Hepatocyte (in vitro differentiated cells): ENCODE measurements at regions not wholly inside any gene's neighbourhood (a gene's known extent, or its start where the extent isn't known, plus 50 kb on each side); places are given as distances from the start of the nearest gene placed in this dataset.

Experiments used
- DNase-seq: peaks from one replicate; pipeline ENCODE4 v3.0.0-alpha.2; 2016; ENCODE audit warnings: low spot score
- H2AFZ ChIP-seq: fragments of 200-600 bp; sonication (generic); 2 replicates; pipeline ENCODE4 v1.6.0; 2016; ENCODE audit warnings: antibody characterized with exemption, mild to moderate bottlenecking
- H3K27ac ChIP-seq: fragments of 200-600 bp; sonication (generic); 2 replicates; pipeline ENCODE4 v1.5.1; 2016; ENCODE audit warnings: mild to moderate bottlenecking
- H3K27me3 ChIP-seq: fragments of 200-600 bp; sonication (generic); 2 replicates; pipeline ENCODE4 v1.6.1; 2016
- H3K36me3 ChIP-seq: fragments of 200-600 bp; sonication (generic); replicated peaks from 2 replicates; pipeline ENCODE4 v1.5.1; 2016; ENCODE audit warnings: low read depth; ENCODE audit not compliant: insufficient read depth
- H3K4me1 ChIP-seq: fragments of 200-600 bp; sonication (generic); 2 replicates; pipeline ENCODE4 v1.5.1; 2016; ENCODE audit warnings: mild to moderate bottlenecking, moderate library complexity; ENCODE audit not compliant: insufficient read depth
- H3K4me2 ChIP-seq: fragments of 200-600 bp; sonication (generic); 2 replicates; pipeline ENCODE4 v1.6.0; 2016
- H3K4me3 ChIP-seq: fragments of 200-600 bp; sonication (generic); 2 replicates; pipeline ENCODE4 v1.5.1; 2016; ENCODE audit warnings: mild to moderate bottlenecking
- H3K79me2 ChIP-seq: fragments of 200-600 bp; sonication (generic); 2 replicates; pipeline ENCODE4 v1.6.0; 2017; ENCODE audit warnings: mild to moderate bottlenecking
- H3K9me2 ChIP-seq: fragments of 200-600 bp; sonication (generic); replicated peaks from 2 replicates; pipeline ENCODE4 v1.6.0; 2017; ENCODE audit warnings: mild to moderate bottlenecking; ENCODE audit not compliant: insufficient read depth
- H3K9me3 ChIP-seq: fragments of 200-600 bp; sonication (generic); 2 replicates; pipeline ENCODE4 v1.5.1; 2016; ENCODE audit warnings: low read depth, mild to moderate bottlenecking
- H4K20me1 ChIP-seq: fragments of 200-600 bp; sonication (generic); 2 replicates; pipeline ENCODE4 v1.6.0; 2016; ENCODE audit warnings: mild to moderate bottlenecking; ENCODE audit not compliant: insufficient read depth, poor library complexity, severe bottlenecking
- CTCF ChIP-seq: fragments of 200-600 bp; sonication (generic); IDR thresholded peaks from 2 replicates; pipeline ENCODE4 v1.5.1; 2016; ENCODE audit warnings: antibody characterized with exemption, mild to moderate bottlenecking; ENCODE audit not compliant: poor library complexity
- EZH2 ChIP-seq: fragments of 200-600 bp; sonication (generic); IDR thresholded peaks from 2 replicates; pipeline ENCODE4 v1.6.1; 2016; ENCODE audit warnings: antibody characterized with exemption, mild to moderate bottlenecking, borderline replicate concordance
- EZH2phosphoT487 ChIP-seq: fragments of 200-600 bp; sonication (generic); IDR thresholded peaks from one replicate; pipeline ENCODE4 v1.6.1; 2018; ENCODE audit warnings: antibody characterized with exemption, mild to moderate bottlenecking, low read depth, moderate library complexity; ENCODE audit not compliant: unreplicated experiment, severe bottlenecking
- WGBS: methylation state at CpG from one replicate; pipeline ENCODE4 v1.1.6; 2016; ENCODE audit warnings: low lambda C conversion rate; ENCODE audit errors: missing lambda C conversion rate; 5-methylcytosine and 5-hydroxymethylcytosine counted together

GRCh38 chr9:20224756-20225155 is 397.5 kb downstream of the MLLT3 start:
- H3K9me3 ChIP-seq, result no peaks in the 10 kb centered on the region
- no peak overlapping the region for H3K27ac ChIP-seq
- WGBS, result 40% methylated on average over 1 of the region's 1 CpG
- H3K79me2 ChIP-seq, result no peaks in the 10 kb centered on the region
- TF ChIP-seq EZH2phosphoT487 (no peak), EZH2 (no peak), CTCF (no peak)
- H3K4me2 ChIP-seq, result no peak overlapping the region
- H3K4me3 ChIP-seq, result no peak overlapping the region
- no peaks in the 10 kb centered on the region for H3K27me3 ChIP-seq
- DNase-seq, result no peak
- no peaks in the 10 kb centered on the region for H3K36me3 ChIP-seq
- H2AFZ ChIP-seq, result no peak overlapping the region
- no peaks in the 10 kb centered on the region for H3K9me2 ChIP-seq
- H4K20me1 ChIP-seq, result no peaks in the 10 kb centered on the region
- H3K4me1 ChIP-seq, result no peaks in the 10 kb centered on the region

- H3K4me2 ChIP-seq, result no peak overlapping the region
- H3K9me2 ChIP-seq, result no peaks in the 10 kb centered on the region
- DNase-seq, result no peak
- no peaks in the 10 kb centered on the region for H3K4me1 ChIP-seq
- WGBS, result 64% methylated on average over 3 of the region's 3 CpGs
- no peaks in the 10 kb centered on the region for H4K20me1 ChIP-seq
- TF ChIP-seq EZH2 (no peak), CTCF (no peak), EZH2phosphoT487 (no peak)
- H3K36me3 ChIP-seq, result no peaks in the 10 kb centered on the region
- H3K27ac ChIP-seq, result no peak overlapping the region
- H3K4me3 ChIP-seq, result no peak overlapping the region
- no peaks in the 10 kb centered on the region for H3K27me3 ChIP-seq
- H3K9me3 ChIP-seq, result no peaks in the 10 kb centered on the region
- no peak overlapping the region for H2AFZ ChIP-seq
- no peaks in the 10 kb centered on the region for H3K79me2 ChIP-seq
Observed at GRCh38 chr9:20220286-20220685, 402.0 kb downstream of the MLLT3 start.

GRCh38 chr9:20219437-20219836 is 402.9 kb downstream of the MLLT3 start:
- no peaks in the 10 kb centered on the region for H4K20me1 ChIP-seq
- TF ChIP-seq EZH2 (no peak), EZH2phosphoT487 (no peak), CTCF (no peak)
- H3K9me3 ChIP-seq, result no peaks in the 10 kb centered on the region
- no peak overlapping the region for H3K4me2 ChIP-seq
- H3K27ac ChIP-seq, result no peak overlapping the region
- no peaks in the 10 kb centered on the region for H3K36me3 ChIP-seq
- no peaks in the 10 kb centered on the region for H3K4me1 ChIP-seq
- DNase-seq, result no peak
- WGBS, result 88% methylated on average over 5 of the region's 5 CpGs
- no peaks in the 10 kb centered on the region for H3K9me2 ChIP-seq
- H3K79me2 ChIP-seq, result no peaks in the 10 kb centered on the region
- H3K27me3 ChIP-seq, result no peaks in the 10 kb centered on the region
- H3K4me3 ChIP-seq, result no peak overlapping the region
- H2AFZ ChIP-seq, result no peak overlapping the region

- no peaks in the 10 kb centered on the region for H3K27me3 ChIP-seq
- H3K9me2 ChIP-seq, result no peaks in the 10 kb centered on the region
- no peaks in the 10 kb centered on the region for H3K4me1 ChIP-seq
- H3K4me3 ChIP-seq, result no peak overlapping the region
- H3K4me2 ChIP-seq, result no peak overlapping the region
- H2AFZ ChIP-seq, result no peak overlapping the region
- 67% methylated on average over 3 of the region's 3 CpGs for WGBS
- TF ChIP-seq CTCF (no peak), EZH2phosphoT487 (no peak)
- no peak overlapping the region for H3K27ac ChIP-seq
- DNase-seq, result no peak
- no peaks in the 10 kb centered on the region for H4K20me1 ChIP-seq
- H3K36me3 ChIP-seq, result no peaks in the 10 kb centered on the region
- H3K79me2 ChIP-seq, result no peaks in the 10 kb centered on the region
- H3K9me3 ChIP-seq, result no peaks in the 10 kb centered on the region
Observed at GRCh38 chr9:20217596-20217995, 404.7 kb downstream of the MLLT3 start.
